WERI-Rb-1 (cell line): ENCODE measurements at regions not wholly inside any gene's neighbourhood (a gene's known extent, or its start where the extent isn't known, plus 50 kb on each side); places are given as distances from the start of the nearest gene placed in this dataset.

Experiments used
- DNase-seq: peaks from one replicate; pipeline ENCODE4 v3.0.0-alpha.2; 2020
- H3K27ac ChIP-seq: fragments of 250-450 bp; sonication (Bioruptor Pico); 2 replicates; pipeline ENCODE4 v1.5.1; 2020; ENCODE audit warnings: mild to moderate bottlenecking, moderate library complexity
- H3K27me3 ChIP-seq: fragments of 250-450 bp; sonication (Bioruptor Pico); 2 replicates; pipeline ENCODE4 v1.5.1; 2021; ENCODE audit warnings: mild to moderate bottlenecking, low read depth, moderate library complexity; ENCODE audit not compliant: insufficient read depth, severe bottlenecking
- H3K36me3 ChIP-seq: fragments of 250-450 bp; sonication (Bioruptor Pico); 2 replicates; pipeline ENCODE4 v1.5.1; 2020; ENCODE audit warnings: mild to moderate bottlenecking, moderate library complexity
- H3K4me3 ChIP-seq: 2 replicates; pipeline ENCODE4 v1.5.1; 2011; ENCODE audit warnings: low read depth, mild to moderate bottlenecking, control low read depth, low read length
- H3K9me3 ChIP-seq: fragments of 250-450 bp; sonication (Bioruptor Pico); 2 replicates; pipeline ENCODE4 v1.5.1; 2021; ENCODE audit warnings: mild to moderate bottlenecking, moderate library complexity; ENCODE audit not compliant: severe bottlenecking
- CTCF ChIP-seq: IDR thresholded peaks from 2 replicates; pipeline ENCODE4 v1.5.1; 2011; ENCODE audit warnings: low read depth, mild to moderate bottlenecking, control low read depth, inconsistent platforms, low read length

- Histone ChIP-seq H3K36me3 (no peaks in the 10 kb centered on the region), H3K9me3 (no peaks in the 10 kb centered on the region), H3K27me3 (no peaks in the 10 kb centered on the region), H3K27ac (no peak overlapping the region), H3K4me3 (no peak overlapping the region)
- no peak for TF ChIP-seq CTCF
- no peak for DNase-seq
These were observed 281.0 kb downstream of the RPS24 start for GRCh38 chr10:78314651-78315050.

GRCh38 chr10:78316451-78316931, 282.8 kb downstream of the RPS24 start:
- Histone ChIP-seq H3K27me3 (no peaks in the 10 kb centered on the region), H3K36me3 (no peaks in the 10 kb centered on the region), H3K9me3 (no peaks in the 10 kb centered on the region), H3K4me3 (no peak overlapping the region), H3K27ac (no peak overlapping the region)
- no peak for DNase-seq
- no peak for TF ChIP-seq CTCF

- no peaks in the 10 kb centered on the region for H3K9me3 ChIP-seq
- H3K27ac ChIP-seq = no peak overlapping the region
- H3K4me3 ChIP-seq = no peak overlapping the region
These were observed 284.6 kb downstream of the RPS24 start for GRCh38 chr10:78318305-78318704.

GRCh38 chr10:78319371-78319770, 285.7 kb downstream of the RPS24 start:
- no peak for DNase-seq
- Histone ChIP-seq H3K27me3 (no peaks in the 10 kb centered on the region), H3K36me3 (no peaks in the 10 kb centered on the region), H3K4me3 (no peak overlapping the region), H3K27ac (no peak overlapping the region), H3K9me3 (no peaks in the 10 kb centered on the region)
- no peak for TF ChIP-seq CTCF

More at GRCh38 chr10:78318305-78318704, 284.6 kb downstream of the RPS24 start:
- Histone ChIP-seq H3K36me3 (no peaks in the 10 kb centered on the region), H3K27me3 (no peaks in the 10 kb centered on the region)
- DNase-seq = no peak
- no peak for TF ChIP-seq CTCF

GRCh38 chr10:78319841-78320240, 286.2 kb downstream of the RPS24 start:
- Histone ChIP-seq H3K27ac (no peak overlapping the region), H3K4me3 (no peak overlapping the region), H3K27me3 (no peaks in the 10 kb centered on the region), H3K36me3 (no peaks in the 10 kb centered on the region), H3K9me3 (no peaks in the 10 kb centered on the region)
- no peak for TF ChIP-seq CTCF
- no peak for DNase-seq

GRCh38 chr10:78320506-78320905, 286.8 kb downstream of the RPS24 start:
- no peak overlapping the region for H3K4me3 ChIP-seq
- H3K9me3 ChIP-seq = peaks cover under 1% of the 10 kb centered on the region
- DNase-seq = no peak
- TF ChIP-seq CTCF = no peak
- H3K36me3 ChIP-seq = no peaks in the 10 kb centered on the region
- H3K27me3 ChIP-seq = no peaks in the 10 kb centered on the region
- H3K27ac ChIP-seq = no peak overlapping the region
